KG1 (cell line): ENCODE measurements at regions not wholly inside any gene's neighbourhood (a gene's known extent, or its start where the extent isn't known, plus 50 kb on each side); places are given as distances from the start of the nearest gene placed in this dataset.

Source experiments
- DNase-seq: peaks from one replicate; lab custom pipeline; 2025; lab: John Stamatoyannopoulos, UW

DNA sequence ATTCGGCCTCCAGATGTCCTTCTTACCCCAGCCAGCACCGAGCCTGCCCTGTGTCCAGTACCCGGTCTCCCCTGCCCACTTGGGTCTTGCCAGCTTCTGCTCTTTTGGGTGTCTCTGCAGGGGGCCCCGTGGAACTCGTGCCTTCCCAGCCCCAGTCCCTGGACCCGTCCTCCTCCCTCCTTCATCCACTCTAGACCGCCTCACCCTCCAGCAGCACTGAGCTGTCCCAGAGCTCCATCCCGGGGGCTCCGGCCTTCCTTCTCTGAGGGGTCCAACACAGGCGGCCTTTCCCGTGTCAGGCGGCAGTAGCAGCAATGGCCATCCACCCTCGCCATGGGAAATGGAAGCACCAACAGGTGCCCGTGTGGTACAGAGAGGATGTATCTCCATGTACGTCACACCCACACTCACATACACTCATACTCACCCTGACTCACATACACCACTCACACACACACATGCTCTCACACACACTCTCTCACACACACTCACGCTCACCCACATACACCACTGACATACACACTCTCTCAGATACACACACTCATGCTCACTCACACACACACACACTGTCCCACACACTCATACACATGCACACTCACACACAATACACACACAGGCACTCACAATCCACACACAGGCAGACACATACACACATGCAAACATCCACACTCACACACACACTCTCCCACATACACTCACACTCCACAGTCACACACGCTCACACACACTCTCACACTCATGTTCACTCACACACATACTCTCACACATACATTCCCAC, 827.5 kb upstream of the SALL3 start:
- no peak for DNase-seq

DNA sequence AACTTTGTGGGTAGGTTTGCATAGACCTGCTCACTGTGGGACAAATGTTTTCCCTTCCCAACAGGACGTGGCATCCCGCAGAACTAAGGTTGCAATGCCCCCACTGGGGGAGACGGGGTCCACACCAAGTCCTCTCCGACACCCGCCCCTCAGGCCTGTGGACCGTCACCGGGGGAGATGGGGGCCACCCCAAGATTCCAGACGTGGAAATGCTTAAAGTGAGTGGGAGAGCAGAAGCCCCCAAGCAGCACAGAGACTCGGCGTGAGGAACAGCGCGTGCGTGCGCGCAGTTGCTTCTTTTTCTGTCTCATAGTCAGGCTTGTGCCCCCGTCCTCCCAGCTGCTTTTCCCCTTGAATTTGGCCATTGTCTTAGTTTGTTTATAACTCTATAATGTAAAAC, 826.3 kb upstream of the SALL3 start:
- DNase-seq: no peak

DNA sequence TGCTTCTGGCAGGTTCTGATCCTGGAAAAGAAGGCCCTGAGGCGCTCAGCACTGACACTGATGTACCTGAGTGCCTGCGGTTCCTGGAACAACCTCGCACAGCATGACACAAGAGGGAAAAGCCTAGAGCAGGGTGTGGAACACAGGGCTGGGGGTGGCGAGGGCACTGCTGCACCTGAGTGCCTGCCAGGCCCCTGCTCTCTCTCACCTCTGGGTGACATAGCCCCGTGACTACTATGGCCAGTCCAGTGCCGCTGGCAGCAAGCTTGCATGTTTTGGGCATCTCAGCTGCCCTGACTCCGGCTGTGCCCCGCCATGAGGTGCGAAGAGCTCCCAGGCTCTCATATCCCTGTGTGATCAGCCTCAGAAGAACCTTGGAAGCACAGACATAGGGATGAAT, 825.2 kb upstream of the SALL3 start:
- no peak for DNase-seq

DNA sequence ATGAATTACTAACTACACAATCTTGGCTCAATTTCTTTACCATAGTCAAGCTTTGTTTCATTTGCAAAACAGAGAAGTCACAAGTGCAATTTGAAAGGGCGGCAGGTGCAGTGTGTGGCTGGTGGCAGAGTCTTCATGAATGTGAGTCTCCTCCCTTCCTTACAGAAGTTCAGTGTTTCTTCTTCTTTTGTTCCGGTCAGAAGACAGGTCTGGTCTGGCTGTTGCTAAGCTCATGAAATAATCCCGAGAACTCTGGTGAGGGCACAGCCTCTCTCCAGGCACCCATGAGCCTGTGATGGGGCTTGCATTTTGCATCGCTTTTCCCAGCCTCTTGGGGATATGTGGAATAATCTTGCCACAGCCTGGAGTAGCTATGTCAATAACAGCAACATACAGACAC, 824.8 kb upstream of the SALL3 start:
- DNase-seq: no peak

DNA sequence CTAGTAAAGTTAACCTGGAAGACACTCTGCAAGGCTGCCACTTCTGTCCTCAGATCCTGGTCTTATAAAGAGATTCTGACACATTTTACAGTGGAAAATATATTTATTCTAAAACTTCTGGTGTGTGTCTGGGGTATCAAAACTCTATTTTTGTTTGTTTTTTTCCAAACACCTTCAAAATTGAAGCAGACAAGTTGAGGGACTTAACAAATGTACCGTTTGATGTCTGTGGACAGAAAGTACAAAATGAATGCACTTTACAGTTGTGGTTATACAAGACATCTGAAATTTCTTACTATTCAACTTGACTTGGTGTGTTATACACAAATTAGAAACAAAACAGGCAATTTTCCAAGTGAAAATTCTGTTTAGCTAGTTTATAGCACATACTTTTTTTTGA, 823.2 kb upstream of the SALL3 start:
- no peak for DNase-seq

DNA sequence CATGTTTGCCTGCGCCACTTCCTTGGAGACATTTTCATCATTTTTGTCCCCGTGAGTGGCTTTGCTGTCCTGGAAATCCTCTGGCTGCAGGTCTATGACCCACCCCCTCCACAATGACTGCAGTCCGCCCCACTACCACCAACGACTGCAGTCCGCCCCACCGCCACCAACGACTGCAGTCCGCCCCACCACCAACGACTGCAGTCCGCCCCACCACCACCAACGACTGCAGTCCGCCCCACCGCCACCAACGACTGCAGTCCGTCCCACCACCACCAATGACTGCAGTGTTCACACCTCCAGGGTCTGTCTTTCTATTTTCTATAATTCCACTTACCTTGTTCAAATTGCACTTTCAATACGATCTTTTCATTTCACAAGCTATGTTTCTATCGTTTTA, 820.7 kb upstream of the SALL3 start:
- DNase-seq: no peak

DNA sequence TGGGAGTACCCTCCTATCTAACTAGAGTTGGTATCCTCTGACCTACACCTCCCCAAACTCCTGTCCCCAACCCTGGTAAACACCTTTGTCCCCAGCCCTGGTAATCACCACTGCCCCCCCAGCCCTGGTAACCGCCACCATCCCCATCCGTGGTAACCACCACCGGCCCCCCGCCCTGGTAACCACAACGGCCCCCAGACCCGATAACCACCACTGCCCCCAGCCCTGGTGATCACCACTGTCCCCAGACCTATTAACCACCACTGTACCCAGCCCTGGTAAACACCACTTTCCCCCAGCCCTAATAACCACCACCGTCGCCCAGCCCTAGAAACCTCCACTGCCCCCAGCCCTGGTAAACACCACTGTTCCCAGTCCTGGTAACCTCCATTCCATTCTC, 820.2 kb upstream of the SALL3 start:
- no peak for DNase-seq

DNA sequence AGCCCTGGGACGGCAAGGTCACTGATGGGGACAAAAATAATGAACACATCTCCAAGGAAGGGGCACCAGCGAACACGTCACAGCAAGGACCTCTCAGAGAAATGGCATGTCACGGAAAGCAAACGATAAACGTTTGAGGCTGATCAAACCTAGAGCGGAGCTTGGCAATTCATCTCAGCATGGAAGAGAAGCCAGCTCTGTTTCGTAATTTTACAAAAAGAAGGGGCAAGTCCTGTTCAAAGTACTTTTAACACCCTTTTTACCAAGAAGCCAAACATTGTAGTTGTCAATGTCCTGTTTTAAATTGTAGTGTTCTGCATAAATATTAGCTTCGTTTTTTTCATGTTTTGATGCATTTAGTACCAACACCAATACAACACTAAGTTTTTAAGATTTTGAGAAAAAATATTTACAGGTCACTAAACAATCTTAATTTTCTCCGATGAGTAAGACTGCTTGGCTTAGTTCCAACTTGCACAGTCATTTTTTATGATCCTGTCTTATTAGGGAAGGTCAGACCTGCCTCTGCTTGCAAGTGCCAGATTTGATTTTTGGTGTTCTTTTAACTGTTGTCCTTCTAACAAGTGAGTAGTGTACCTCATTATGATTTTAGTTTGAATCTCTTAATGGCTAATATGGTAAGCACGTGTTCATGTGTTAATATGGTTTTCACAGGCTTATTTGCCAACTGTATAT, 818.5 kb upstream of the SALL3 start:
- DNase-seq: no peak

DNA sequence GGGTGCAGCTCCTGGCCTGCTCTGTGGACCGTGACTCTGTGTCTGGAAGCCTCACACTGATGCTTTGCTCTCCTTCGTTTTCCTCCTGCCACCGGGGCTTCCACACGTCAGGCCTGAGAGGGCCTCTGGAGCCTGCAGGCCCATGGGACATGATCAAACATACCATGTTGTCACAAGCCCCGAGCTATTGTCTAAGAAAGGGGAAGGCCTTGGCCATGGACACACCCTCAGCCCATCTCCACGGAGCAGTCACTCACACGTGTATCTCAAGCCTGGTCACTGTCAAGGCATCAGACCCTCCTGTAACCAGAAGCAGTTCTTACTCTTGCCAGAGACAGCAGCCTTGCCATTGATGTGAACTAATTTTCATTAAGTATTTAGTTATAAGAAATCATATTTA, 814.1 kb upstream of the SALL3 start:
- no peak for DNase-seq

DNA sequence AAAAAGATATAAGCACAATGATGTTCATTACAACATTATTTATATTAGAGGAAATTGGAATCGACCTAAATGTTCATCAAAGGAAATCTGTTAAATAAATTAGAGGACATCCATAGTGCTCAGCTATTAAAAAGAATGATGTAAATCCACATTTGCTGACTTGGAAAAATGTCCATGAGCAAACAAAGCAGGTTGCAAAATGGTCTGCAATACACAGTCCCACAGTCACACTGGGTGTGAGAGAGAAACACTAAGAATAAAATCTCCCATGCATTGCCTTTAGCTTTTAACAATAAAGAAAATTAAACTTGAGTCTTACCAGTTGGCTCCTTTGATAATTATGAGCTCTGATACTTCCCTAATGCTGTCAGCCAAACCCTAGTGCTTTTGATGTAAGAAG, 811.1 kb upstream of the SALL3 start:
- no peak for DNase-seq

DNA sequence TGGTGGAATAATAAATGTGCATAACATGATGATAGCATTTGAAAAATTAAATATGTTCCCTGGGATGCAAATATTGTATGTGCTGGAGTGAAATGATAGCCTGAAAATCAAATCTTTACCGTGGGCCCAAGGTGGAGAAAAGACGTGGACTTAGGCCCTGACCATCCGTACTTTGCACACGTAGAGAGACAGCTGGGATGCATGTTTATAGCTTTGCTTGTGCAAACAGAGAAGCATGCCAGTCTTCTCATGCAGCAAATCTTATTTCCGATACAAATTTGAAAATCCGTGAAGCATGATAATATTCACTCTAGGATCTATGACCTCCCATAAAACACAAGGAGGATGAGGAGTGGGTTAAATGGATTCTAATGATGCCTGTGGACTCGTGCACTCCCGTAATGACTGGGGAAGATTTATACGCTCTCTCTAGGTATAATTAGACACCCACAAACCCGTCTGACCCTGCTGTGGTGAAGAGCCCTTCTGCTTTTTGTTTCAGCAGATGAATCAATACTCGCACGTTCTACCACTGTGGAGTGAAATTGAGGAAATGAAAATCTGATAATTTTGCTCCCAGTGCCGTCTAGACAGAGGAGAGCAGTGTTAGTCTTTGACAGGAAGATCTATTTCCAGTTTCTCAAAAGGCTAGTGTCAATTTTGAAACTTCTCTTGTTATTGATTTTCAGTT, 810.3 kb upstream of the SALL3 start:
- DNase-seq: no peak

DNA sequence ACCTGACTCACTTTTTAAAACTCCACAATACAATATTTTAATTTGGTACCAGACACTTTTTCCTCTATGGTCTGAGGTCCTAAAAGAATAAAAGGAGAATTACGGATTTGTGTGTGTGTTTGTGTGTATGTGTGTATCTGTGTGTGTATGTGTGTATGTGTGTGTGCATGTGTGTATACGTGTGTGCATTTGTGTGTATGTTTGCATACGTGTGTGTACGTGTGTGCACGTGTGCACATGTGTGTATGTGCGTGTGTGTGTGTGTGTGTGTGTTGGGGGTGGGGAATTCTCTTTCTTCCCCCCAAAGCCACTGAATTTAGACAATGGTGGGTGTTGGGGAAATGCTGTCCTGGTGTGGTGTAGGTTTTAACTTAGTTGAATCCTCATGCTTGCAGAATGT, 807.7 kb upstream of the SALL3 start:
- no peak for DNase-seq

DNA sequence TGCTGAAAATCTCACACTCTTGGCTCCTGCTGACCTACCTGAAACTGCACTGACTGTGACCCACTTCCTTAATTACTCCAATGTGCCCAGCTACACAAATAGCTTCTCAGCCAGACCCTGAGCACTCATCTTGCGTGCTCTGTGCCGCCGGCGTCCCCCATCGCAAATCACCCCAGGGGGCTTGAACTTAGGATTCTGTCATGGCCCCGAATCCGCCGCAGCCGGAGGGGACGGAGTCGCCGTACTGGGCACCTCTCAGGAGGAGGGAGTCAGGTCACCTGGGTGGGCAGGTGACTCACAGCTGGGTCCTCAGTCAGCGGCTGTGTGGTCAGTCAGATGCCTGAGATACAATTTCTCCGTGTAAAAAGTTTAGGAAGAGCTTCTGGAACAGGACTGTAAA, 804.9 kb upstream of the SALL3 start:
- DNase-seq: no peak

DNA sequence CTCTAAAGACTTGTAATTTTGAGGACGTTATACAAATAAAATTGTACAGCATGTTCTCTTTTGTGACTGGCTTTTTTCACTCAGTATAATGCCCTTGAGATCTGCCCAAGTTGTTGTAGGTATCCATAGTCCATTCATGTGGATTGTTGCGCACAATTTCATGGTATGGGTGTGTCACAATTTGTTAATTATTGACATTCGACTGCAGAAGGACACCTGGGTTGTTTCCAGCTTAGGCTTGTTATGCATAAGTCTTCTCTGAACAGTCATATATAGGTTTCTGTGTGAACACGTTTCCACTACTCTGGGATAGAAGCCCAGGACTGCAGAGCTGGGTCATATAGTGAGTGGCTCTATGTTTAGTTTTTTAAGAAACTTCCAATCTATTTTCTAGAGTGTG, 800.8 kb upstream of the SALL3 start:
- no peak for DNase-seq

DNA sequence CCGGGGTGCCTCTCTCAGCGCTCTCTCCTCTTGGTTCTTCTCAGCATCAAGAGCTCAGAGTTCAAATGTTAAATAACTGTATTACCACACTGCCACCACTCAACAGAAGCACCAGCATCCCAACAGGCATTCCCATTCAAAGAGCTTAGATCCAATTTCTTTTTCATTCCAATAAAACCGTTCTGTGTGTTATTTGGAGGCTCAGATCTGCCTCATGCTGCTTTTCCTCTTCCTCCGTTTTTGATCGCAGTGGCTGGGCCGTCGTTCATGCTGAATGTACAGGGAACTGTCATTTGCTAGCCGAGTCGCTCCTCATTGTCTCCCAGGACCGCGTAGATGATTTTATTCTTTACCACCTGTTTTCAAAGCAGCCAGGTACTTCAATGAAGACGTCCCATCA, 798.9 kb upstream of the SALL3 start:
- no peak for DNase-seq

DNA sequence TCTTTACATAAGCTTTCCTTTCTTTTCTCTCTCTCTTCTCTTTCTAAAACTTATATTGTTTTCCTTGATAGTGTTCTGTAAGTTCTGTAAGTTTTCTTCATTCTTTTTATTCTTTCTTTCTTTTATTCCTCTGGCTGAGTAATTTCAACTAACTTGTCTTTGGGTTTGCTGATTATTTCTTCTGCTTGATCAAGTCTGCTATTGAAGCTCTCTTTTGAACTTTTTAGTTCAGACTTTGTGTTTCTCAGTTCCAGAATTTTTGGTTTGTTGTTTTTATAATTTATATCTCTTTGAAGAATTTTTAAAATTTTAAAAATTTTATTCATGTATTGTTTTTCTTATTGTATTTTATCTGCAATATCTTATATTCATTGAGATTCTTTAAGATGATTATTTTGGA, 795.8 kb upstream of the SALL3 start:
- no peak for DNase-seq

DNA sequence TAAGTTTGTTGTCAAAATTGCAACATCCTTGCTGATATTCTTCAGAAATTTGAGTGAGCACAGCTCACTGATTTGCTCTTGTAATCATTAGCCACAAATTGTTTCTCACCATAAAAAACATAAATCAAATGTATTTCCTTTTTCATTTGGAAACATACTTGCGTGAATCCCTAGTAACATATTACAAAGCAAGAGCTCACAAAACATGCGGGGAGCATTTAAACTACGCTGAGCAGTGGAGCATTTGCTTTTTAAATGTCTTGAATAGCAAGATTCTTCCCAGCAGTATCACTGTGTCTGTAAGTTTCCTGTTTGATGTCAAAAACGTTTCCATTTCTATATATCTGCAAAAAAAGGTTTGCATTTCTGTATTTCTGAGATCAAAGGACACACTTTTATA, 788.3 kb upstream of the SALL3 start:
- DNase-seq: no peak

DNA sequence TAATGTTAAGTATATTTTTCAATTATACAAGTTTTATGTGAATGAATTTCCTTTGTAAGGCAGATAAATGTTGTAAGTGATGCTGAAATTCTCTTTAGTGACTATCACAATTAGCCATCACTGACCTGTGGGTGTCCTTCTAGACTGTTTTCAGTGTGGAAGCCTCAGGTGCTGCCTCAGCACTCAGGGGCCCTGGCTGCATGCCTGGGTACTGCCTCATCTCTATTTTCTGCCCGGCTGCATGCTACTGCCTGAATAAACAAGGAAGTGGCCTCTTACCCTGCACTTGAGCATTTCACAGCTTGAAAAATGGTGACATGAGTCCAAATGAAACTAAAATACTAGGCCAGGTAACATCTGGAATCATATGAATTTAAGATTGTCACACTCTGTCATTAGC, 787.6 kb upstream of the SALL3 start:
- DNase-seq: no peak

DNA sequence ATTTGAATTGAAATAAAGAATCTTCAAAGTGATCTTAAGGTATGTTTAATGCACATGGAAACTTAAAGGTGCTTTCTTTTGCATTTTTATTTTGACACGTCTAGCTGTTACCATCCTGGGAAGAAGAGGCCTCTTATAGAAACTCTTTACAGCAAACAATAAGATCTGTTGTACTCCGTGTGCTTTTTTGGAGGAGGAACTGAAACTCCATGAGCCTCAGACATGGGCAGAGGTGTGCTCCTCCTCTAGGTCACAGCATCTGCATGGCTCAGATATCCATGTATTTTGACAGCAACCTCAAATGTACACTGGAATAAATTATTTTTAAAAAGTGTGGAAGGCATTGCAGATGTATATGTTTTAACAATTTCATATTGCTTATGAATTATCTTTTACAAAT, 783.3 kb upstream of the SALL3 start:
- DNase-seq: no peak

DNA sequence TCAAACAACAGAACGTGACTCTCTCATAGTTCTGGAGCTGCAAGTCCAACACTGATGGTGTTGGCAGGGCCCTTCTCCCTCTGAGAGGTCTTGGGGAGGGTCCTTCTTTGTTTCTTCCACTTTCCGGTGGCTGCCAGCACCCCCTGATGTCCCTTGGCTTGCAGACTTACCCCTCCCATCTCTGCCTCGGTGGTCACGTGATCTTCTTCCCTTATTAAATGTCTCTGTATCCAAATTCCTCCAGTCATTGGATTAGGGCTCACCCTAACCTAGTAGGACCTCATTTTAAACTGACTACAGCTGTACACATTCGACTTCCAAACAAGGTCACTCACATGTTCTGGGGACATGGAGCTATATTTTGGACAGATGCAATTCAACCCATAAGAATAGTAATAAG, 780.6 kb upstream of the SALL3 start:
- no peak for DNase-seq

DNA sequence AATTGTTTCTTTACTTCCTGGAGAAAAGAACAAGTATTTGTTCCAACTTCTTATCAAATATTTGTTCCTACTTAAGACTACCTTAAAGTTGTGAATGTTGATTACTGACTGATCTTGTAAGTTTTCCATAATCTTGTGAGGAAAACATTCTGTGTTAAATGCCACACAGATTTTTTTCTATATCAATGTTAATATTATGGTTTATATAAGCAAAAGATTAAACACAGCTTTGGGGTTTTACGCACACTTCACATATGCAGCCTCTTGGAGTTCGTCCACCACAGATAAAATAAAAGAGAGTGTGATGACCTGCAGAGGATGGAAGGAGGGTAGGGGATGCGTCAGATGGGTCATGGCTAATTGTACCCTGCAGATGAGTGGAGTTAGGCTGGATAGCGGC, 780.0 kb upstream of the SALL3 start:
- no peak for DNase-seq

DNA sequence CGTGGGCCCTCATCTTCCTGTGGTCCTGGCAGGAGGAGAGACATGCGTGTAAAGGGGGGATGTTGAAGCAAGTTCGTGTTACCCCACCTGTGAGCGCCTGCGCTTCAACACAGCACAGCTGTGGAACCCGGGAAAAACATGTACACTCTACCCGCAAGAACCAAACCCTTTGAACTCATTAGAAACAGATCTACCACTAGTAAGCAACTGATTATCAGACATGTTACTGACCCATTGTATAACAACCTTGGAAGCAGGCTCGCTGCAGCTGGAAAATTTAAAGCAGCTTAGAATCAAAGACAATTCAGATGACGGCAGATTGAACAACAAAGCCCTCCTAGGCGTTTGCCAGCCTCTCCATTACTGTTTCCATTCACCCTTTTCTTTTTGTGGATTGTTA, 771.7 kb upstream of the SALL3 start:
- no peak for DNase-seq

DNA sequence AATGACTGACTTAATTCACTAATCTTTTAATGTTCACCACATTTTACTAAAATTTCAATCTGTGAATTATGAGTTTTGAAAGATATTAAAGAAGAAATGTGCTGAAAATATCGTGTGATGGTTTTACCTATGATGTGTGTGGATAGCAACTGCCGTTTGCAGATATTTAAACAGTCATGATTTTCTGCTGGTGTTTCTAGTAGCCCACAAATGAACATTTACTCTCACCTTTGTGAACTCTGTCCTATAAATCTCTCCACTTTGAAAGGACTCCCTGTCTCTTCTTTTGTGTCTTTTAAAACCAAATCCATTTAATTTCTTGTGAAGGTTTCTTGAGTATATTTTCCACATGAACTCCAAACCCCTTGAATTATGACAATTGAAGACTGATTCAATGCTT, 771.2 kb upstream of the SALL3 start:
- no peak for DNase-seq
